IMR-90 (cell line): ENCODE measurements at regions not wholly inside any gene's neighbourhood (a gene's known extent, or its start where the extent isn't known, plus 50 kb on each side); places are given as distances from the start of the nearest gene placed in this dataset.

ENCODE experiments used
- BHLHE40 ChIP-seq: fragments of 150-350 bp; IDR thresholded peaks from 2 replicates; pipeline ENCODE4 v1.6.1; 2016; ENCODE audit warnings: mild to moderate bottlenecking, low read depth, low read length
- CHD1 ChIP-seq: IDR thresholded peaks from 2 replicates; pipeline ENCODE4 v1.6.1; 2012; ENCODE audit warnings: low read depth, low read length, improper control_type of control experiment
- FOS ChIP-seq: fragments of 150-350 bp; IDR thresholded peaks from 2 replicates; pipeline ENCODE4 v1.6.1; 2016; ENCODE audit warnings: low read depth, low read length
- MXI1 ChIP-seq: IDR thresholded peaks from 2 replicates; pipeline ENCODE4 v1.6.1; 2012; ENCODE audit warnings: low read depth, mild to moderate bottlenecking, low read length, moderate library complexity, borderline replicate concordance
- NFE2L2 ChIP-seq: fragments of 150-350 bp; IDR thresholded peaks from 2 replicates; pipeline ENCODE4 v1.6.1; 2016; ENCODE audit warnings: low read depth, mild to moderate bottlenecking, low read length
- POLR2A ChIP-seq: IDR thresholded peaks from 2 replicates; pipeline ENCODE4 v1.6.1; 2012; ENCODE audit warnings: mild to moderate bottlenecking, low read depth, low read length
- RAD21 ChIP-seq: IDR thresholded peaks from 2 replicates; pipeline ENCODE4 v1.6.1; 2012; ENCODE audit warnings: low read length, improper control_type of control experiment
- RCOR1 ChIP-seq: IDR thresholded peaks from 2 replicates; pipeline ENCODE4 v1.6.1; 2012; ENCODE audit warnings: mild to moderate bottlenecking, low read length, improper control_type of control experiment; ENCODE audit not compliant: insufficient replicate concordance
- RFX5 ChIP-seq: IDR thresholded peaks from 2 replicates; pipeline ENCODE4 v1.8.0; 2012; ENCODE audit warnings: low read depth, mild to moderate bottlenecking, low read length, moderate library complexity
- TF ChIP-seq, protein P1 (sequence below): conservative IDR thresholded peaks from 2 replicates; pipeline ENCODE4 v1.5.1; 2012; ENCODE audit warnings: mild to moderate bottlenecking, low read depth, low read length, improper control_type of control experiment
- TF ChIP-seq, protein P2 (sequence below): fragments of 150-350 bp; IDR thresholded peaks from 2 replicates; pipeline ENCODE4 v1.6.1; 2017; ENCODE audit warnings: mild to moderate bottlenecking, antibody characterized with exemption, low read length, low read depth

DNA sequence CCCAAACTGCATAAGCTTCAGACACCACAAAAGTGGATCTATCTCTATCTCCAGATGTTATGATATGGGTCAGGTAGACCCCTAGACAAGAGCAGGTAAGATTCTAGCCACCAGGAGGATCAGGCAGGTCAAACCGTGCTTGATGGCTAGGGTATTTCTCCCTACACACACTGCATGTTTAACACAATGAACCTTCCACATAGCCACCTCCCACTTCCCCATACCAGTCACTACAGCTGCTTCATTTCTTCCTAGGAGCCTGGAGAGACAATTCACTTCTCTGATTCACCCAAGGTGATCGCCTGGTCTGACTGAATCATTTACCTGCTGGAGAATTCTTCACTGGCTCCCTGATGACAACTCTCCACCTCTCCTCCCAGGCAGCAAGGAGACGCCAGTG is 66.0 kb upstream of the MYCN start:
- TF ChIP-seq, protein P1, sequence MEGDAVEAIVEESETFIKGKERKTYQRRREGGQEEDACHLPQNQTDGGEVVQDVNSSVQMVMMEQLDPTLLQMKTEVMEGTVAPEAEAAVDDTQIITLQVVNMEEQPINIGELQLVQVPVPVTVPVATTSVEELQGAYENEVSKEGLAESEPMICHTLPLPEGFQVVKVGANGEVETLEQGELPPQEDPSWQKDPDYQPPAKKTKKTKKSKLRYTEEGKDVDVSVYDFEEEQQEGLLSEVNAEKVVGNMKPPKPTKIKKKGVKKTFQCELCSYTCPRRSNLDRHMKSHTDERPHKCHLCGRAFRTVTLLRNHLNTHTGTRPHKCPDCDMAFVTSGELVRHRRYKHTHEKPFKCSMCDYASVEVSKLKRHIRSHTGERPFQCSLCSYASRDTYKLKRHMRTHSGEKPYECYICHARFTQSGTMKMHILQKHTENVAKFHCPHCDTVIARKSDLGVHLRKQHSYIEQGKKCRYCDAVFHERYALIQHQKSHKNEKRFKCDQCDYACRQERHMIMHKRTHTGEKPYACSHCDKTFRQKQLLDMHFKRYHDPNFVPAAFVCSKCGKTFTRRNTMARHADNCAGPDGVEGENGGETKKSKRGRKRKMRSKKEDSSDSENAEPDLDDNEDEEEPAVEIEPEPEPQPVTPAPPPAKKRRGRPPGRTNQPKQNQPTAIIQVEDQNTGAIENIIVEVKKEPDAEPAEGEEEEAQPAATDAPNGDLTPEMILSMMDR = no peak
- TF ChIP-seq RAD21 (no peak), POLR2A (no peak), BHLHE40 (no peak), NFE2L2 (no peak), RFX5 (no peak), CHD1 (no peak), RCOR1 (no peak), MXI1 (no peak), FOS (no peak)
- TF ChIP-seq, protein P2, sequence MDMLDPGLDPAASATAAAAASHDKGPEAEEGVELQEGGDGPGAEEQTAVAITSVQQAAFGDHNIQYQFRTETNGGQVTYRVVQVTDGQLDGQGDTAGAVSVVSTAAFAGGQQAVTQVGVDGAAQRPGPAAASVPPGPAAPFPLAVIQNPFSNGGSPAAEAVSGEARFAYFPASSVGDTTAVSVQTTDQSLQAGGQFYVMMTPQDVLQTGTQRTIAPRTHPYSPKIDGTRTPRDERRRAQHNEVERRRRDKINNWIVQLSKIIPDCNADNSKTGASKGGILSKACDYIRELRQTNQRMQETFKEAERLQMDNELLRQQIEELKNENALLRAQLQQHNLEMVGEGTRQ = no peak
